Skeletal muscle cell (primary cell): ENCODE measurements at regions not wholly inside any gene's neighbourhood (a gene's known extent, or its start where the extent isn't known, plus 50 kb on each side); places are given as distances from the start of the nearest gene placed in this dataset.

Experiments
- DNase-seq: peaks from one replicate; pipeline ENCODE4 v3.0.0-alpha.2; 2010; ENCODE audit warnings: low read depth
- H3K4me3 ChIP-seq: 2 replicates; pipeline ENCODE4 v1.5.1; 2011; ENCODE audit warnings: low read depth, mild to moderate bottlenecking, control low read depth, low read length, moderate library complexity

DNA sequence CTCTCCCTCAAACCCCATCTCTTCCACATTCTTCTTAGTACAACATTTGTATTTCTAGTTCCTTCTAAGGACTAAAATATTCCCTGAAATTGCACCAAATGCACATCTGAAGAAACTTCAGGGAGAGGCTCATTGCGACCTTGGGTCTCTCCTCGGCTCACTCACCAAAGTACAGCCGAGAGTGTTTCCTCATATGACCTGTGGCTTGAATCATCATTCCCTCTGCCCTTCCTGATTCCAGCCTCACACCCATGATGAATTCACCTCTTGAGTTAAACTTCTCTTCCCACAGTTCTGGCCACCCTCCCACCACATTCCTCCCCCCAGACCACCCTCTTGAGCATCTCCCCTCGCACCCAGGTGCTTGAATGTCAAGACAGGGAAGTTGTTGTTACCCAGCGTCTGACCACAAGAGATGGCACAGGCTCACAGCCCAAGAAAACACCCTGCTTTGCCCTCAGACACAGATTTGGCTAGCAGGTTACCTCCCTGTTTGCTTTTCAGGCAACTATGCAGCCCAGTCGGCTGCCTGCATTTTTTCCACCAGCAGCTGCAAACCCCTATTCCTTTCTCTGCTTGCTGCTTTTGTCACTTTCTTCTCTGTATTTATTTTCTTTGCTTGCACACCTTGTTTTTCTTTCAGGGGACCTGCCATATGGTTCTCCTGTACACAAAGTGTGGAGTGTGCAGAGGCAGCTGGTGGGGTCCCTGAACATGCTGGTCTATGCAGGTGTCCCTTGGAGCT lies 214.8 kb downstream of the SPATA18 start:
- H3K4me3 ChIP-seq = no peak overlapping the region
- DNase-seq = no peak

DNA sequence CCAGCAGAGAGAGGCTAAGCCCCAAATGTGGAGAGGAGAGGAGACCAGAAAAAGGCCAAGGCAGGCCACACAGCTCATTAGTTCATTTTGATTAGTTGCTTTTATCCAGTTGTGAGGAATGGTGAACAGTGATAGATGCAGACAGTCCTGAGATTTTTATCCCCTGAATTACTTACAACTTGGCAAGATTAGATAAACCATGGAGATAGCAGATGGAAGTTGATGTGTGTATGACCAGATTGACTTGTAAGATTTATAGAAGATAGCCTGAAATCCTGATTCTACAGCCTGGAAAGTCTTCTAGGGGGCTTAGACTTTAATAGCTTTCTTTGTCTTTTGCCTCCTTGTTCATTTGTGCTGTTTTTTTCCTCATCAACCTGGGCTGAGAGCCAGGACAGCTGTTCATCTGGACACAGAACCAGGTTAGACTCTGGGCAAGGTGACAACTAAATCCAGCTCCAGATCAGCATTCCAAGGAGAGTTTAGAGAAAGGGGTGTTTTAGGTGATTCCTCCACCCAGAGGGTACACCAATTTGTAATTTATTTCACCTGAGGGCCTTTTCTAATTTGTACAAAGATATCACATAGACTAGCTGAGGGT lies 215.5 kb downstream of the SPATA18 start:
- no peak for DNase-seq
- no peak overlapping the region for H3K4me3 ChIP-seq

DNA sequence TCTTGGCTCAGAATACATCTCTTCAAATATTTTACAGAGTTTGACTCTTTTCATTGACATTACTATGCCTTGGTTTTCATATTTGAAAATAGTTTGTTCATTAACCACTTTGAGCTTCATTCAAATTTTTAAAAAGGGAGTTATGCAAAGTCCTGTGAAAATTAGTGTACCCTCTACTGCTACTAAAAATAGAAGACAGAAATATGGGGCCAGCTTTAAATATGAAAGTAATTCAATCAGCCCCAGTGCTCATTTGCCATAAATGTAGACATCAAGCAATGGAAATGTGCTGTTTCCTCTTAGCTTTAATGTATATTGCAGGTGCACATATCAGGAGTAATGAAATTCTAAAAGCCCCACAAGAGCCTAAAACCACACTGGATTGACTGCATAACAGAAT lies 218.7 kb downstream of the SPATA18 start:
- no peak overlapping the region for H3K4me3 ChIP-seq

GRCh38 chr4:52273885-52274284 lies 222.8 kb downstream of the SPATA18 start:
- DNase-seq = no peak
- no peak overlapping the region for H3K4me3 ChIP-seq

More for the DNA sequence above, 218.7 kb downstream of the SPATA18 start:
- no peak for DNase-seq

DNA sequence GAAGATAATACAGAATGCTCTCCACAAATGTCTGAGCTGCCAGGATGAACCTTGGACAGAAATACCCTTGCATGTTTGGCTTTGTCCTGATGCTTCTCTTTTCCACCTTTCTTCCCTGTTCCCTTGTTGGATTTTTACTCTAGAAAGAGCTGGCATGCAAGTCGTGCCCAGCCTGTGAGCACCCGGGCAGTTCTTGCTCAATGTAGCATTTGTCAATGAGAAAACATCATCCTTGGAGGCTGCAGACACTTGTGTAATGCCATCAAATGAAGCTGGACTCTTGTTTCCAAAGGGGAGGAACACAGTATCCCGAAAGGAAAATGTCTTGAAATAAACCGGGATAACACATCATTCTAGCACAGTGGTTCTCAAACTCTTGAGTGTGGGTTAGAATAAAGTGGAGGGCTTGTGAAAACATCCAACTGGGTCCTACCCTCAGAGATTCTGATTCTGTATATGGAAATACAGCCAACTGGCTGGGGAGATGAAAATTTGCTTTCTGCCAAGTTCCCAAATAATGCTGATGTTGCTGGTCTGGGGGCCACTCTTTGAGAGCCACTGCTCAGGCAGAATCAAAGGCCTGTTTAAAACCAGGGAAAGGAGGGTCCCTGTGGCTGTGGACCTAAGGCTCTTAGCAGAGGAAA lies 237.2 kb downstream of the SPATA18 start:
- no peak overlapping the region for H3K4me3 ChIP-seq

DNA sequence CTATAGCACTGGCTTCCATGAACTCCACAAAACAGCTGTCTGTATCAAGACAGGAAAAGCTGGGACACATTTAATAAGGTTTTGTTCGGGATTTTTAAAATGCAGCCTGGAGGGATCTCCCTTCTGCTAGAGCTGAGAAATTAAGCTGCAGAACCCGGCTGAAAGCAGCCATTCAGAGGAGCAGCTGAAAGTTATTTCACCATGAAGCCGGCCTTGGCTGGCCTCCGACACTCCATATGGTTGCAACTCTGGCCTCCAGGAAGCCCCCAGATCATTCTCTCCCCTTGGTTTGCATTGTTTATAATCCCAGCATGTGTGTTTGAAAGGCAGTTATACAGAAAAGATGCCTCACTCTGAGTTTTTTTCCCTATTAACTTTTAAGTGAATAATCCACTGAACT lies 239.4 kb downstream of the SPATA18 start:
- no peak for DNase-seq

More for the DNA sequence above, 237.2 kb downstream of the SPATA18 start:
- no peak for DNase-seq

GRCh38 chr4:52292245-52292644 lies 241.1 kb downstream of the SPATA18 start:
- no peak overlapping the region for H3K4me3 ChIP-seq
- DNase-seq = no peak

More for the DNA sequence above, 239.4 kb downstream of the SPATA18 start:
- no peak overlapping the region for H3K4me3 ChIP-seq

DNA sequence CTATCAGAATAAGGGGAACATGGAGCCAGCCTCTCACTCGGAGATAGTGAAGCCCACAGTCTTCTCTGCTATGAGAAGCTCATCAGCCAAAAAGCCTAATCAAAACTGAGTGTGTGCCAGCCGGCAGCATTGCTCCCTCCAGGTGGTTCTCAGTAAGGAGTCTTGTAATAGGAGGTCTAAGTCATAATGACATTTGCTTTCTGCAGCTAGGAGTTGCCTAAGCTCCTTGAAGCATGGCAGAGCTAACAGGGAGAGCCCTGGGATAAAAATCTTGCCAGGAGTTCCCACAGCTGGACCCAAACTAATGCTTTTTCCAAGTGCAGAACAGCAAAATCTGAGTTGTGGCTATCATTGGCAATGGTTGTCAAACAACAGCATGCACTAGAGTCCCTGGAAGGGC lies 245.2 kb downstream of the SPATA18 start:
- no peak for DNase-seq
- no peak overlapping the region for H3K4me3 ChIP-seq

GRCh38 chr4:52298444-52298843 lies 247.3 kb downstream of the SPATA18 start:
- DNase-seq = no peak
- H3K4me3 ChIP-seq = no peak overlapping the region

DNA sequence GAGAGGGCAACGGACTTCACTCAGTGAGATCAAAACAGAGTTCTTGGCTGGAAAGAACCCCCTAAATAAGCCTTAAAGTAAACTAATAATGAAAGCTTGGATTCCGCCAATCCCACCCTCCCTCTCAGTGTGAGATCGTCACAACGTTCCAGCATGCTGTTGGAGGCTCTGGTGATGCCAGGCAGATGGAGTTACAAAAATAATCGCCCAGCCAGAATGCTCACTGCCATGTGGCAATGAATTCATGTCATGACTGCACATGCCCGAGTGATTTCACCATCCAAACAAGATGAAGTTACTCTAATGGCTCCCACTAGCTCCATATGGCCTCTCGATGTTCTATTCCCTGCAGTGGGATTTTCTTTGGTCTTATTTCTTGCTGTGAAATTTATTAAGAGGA lies 248.0 kb downstream of the SPATA18 start:
- no peak for DNase-seq

DNA sequence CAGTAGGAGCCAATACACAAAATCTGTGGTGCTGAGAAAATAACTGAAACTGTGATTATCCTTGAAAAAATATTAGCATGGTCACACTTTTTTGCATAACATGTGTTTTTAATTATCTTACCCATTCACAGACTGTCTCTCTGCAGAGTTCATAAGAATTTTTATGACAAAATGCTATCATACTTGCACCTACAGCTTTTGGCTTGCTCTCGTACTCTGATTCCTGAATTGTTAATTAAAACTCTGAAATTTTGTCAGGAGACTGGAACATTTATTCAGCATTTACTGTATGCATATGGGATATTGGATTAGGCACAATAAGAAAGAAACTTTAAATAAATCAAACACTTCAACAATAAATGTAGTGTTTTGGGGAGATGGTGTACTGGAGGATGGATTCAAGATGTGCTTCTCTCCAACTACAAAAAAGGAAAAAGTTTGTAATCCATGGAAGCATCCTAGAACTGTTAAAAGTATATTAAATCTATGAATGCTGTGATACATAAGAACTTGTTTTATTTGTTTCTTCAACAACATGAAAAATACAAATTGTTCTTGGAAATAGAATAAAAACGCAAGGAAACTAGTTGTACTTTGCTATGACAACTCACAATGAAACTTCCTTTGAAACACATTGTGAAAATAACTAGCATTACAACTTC lies 260.5 kb downstream of the SPATA18 start:
- no peak overlapping the region for H3K4me3 ChIP-seq
- no peak for DNase-seq

More for the DNA sequence above, 248.0 kb downstream of the SPATA18 start:
- no peak overlapping the region for H3K4me3 ChIP-seq

- no peak for DNase-seq
These were observed 261.6 kb downstream of the SPATA18 start for GRCh38 chr4:52312722-52313121.

GRCh38 chr4:52317361-52317879 lies 266.3 kb downstream of the SPATA18 start:
- H3K4me3 ChIP-seq = no peak overlapping the region
- no peak for DNase-seq

More at GRCh38 chr4:52312722-52313121, 261.6 kb downstream of the SPATA18 start:
- H3K4me3 ChIP-seq = no peak overlapping the region

GRCh38 chr4:52317981-52318380 lies 266.9 kb downstream of the SPATA18 start:
- no peak for DNase-seq
- H3K4me3 ChIP-seq = no peak overlapping the region

GRCh38 chr4:52329894-52330293 lies 278.8 kb downstream of the SPATA18 start:
- no peak for DNase-seq
- H3K4me3 ChIP-seq = no peak overlapping the region

DNA sequence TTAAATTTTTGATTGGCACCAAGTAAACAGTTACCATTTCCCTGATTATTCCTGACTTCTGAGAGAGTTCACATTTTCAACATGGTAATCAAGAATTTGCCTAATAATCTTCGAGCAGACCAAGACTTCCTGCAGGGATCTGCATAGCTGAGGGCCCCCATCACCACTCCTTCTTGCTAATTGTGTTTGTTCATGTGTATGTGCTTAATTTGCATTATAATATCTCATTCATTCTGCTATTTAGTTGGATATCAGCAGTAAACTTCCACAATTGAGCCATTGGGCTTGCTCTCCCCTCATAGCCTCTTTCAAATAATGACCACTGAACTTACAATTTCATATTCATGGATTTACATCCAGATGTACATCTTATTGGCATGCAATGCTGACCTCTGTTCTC lies 292.5 kb downstream of the SPATA18 start:
- no peak for DNase-seq
- H3K4me3 ChIP-seq = no peak overlapping the region

DNA sequence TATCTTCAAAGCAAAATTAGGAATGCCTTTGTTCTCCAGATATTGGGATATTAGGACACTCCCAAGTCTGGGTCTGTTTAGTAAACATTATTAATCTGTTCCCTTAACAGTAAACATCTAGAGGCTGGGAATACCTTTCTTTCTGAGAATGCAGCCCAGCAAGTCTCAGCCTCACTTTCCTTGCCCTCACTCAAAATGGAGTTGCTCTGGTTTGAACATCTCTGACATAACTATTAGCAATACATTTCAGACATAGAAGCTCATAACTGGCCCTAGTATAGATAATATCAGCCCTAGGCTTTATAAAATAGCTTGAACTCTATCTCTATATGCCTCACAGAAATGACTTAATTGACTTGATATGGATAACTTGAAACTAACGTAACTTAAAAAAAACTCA lies 299.8 kb downstream of the SPATA18 start:
- no peak overlapping the region for H3K4me3 ChIP-seq
- no peak for DNase-seq

DNA sequence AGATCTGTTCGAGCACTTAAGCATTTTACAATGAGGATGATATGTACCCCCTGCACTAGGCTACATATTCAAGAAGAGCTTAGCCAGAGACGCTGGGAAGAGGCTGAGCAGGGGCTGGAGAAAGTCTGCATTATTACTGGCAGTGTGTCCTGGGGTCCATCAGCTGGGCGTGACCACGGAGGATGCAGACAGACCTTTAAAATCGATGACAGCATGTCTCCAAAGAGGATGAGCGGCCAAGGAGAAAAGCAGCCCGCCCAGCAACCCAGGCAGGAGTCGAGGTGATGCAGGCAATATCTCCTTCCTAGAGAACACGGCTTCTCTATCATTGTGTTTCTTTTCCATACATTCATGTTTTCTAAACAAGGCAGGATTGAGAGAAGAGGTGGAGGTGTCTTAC lies 300.7 kb downstream of the USP46 start:
- no peak for DNase-seq
- H3K4me3 ChIP-seq = no peak overlapping the region

DNA sequence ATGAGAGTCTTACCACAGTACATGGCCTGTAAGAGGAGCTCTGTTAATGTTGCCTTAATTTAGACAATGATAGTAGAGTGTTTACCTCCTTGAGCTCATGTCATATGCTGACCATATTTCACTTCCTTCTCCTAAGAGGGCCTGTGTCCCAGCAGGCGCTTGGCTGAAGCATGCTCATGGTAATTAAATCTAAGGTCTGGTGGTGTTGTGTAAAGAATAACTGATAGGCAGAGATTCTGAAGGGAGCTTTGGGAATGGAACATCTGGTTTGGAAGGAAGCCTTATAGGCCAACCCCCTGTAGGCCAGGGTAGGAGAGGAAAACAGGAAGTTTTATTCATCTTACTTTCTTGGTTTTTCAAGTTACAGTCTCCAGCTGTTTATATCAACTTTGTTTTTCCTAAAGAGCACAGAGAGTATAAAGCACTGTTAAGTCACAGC lies 300.2 kb downstream of the USP46 start:
- H3K4me3 ChIP-seq = no peak overlapping the region
- DNase-seq = no peak

GRCh38 chr4:52366191-52366590 lies 292.9 kb downstream of the USP46 start:
- DNase-seq = no peak

More at GRCh38 chr4:52366191-52366590, 292.9 kb downstream of the USP46 start:
- H3K4me3 ChIP-seq = no peak overlapping the region
